ENCODE measurements at regions not wholly inside any gene's neighbourhood (a gene's known extent, or its start where the extent isn't known, plus 50 kb on each side); places are given as distances from the start of the nearest gene placed in this dataset.

GRCh38 chr9:18421391-18421790 is 52.6 kb upstream of the ADAMTSL1 start:
- no peak overlapping the region for H3K4me2 ChIP-seq (ENCODE audit: insufficient read depth, low read length, poor library complexity, severe bottlenecking)
- DNase-seq (ENCODE audit: low spot score), result no peak
- H4K8ac ChIP-seq (ENCODE audit: low read depth, low read length), result no peak overlapping the region
- no peak overlapping the region for H2AFZ ChIP-seq (ENCODE audit: low read length)
- H3K36me3 ChIP-seq (replicated peaks in 1 of 2; ENCODE audit: control insufficient read depth in 2 of 2, insufficient read depth in 2 of 2, low read length in 2 of 2), result no peaks in the 10 kb centered on the region
- no peak overlapping the region for H3K27ac ChIP-seq (replicated peaks; ENCODE audit: low read length)
- no peaks in the 10 kb centered on the region for H3K79me1 ChIP-seq (ENCODE audit: low read depth, low read length)
- H3K4ac ChIP-seq (ENCODE audit: low read length), result no peak overlapping the region
- H4K91ac ChIP-seq (ENCODE audit: low read depth, low read length, poor library complexity), result no peak overlapping the region
- no peak overlapping the region for H3K23ac ChIP-seq (ENCODE audit: low read depth, low read length, poor library complexity)
- no peak overlapping the region for H2BK15ac ChIP-seq (ENCODE audit: low read length)
- H3K9me3 ChIP-seq (replicated peaks in 1 of 2; ENCODE audit: control insufficient read depth in 2 of 2, insufficient read depth in 1 of 2, low read depth in 1 of 2, low read length in 2 of 2), result no peaks in the 10 kb centered on the region
- H2BK5ac ChIP-seq (ENCODE audit: low read length), result no peak overlapping the region
- H3K18ac ChIP-seq (ENCODE audit: low read length), result no peak overlapping the region
- H3K4me3 ChIP-seq (ENCODE audit: low read length in 2 of 2), result no peak overlapping the region
- no CpG with 5 or more reads among the region's 2 CpGs for WGBS, 2 donors (ENCODE audit: extremely low coverage in 2 of 2, insufficient read length in 2 of 2, insufficient replicate concordance in 1 of 2)
- no peak overlapping the region for H2AK5ac ChIP-seq (ENCODE audit: low read depth, low read length)
- no peak overlapping the region for H3K9ac ChIP-seq (ENCODE audit: low read depth, low read length, poor library complexity)
- H3K14ac ChIP-seq (ENCODE audit: low read length), result no peak overlapping the region
- H2BK120ac ChIP-seq (ENCODE audit: low read depth, low read length), result no peak overlapping the region
- H3K27me3 ChIP-seq (ENCODE audit: control insufficient read depth in 3 of 3, insufficient read depth in 3 of 3, low read depth in 1 of 3, low read length in 3 of 3), result peaks cover 0 to 2% (median 0%) of the 10 kb centered on the region in 3 experiments
- H2BK12ac ChIP-seq (ENCODE audit: low read length), result no peak overlapping the region
- H3K4me1 ChIP-seq (ENCODE audit: control insufficient read depth in 2 of 2, insufficient read depth in 1 of 2, low read depth in 1 of 2, low read length in 2 of 2), result peaks cover 0 to 1% of the 10 kb centered on the region in 2 donors

- H3K79me1 ChIP-seq (ENCODE audit: low read depth, low read length), result no peaks in the 10 kb centered on the region
- H2BK12ac ChIP-seq (ENCODE audit: low read length), result no peak overlapping the region
- H2BK120ac ChIP-seq (ENCODE audit: low read depth, low read length), result no peak overlapping the region
- H2AFZ ChIP-seq (ENCODE audit: low read length), result no peak overlapping the region
- no peaks in the 10 kb centered on the region for H3K9me3 ChIP-seq (replicated peaks in 1 of 2; ENCODE audit: control insufficient read depth in 2 of 2, insufficient read depth in 1 of 2, low read depth in 1 of 2, low read length in 2 of 2)
- no peak overlapping the region for H2BK5ac ChIP-seq (ENCODE audit: low read length)
- H4K91ac ChIP-seq (ENCODE audit: low read depth, low read length, poor library complexity), result no peak overlapping the region
- no peak overlapping the region for H3K9ac ChIP-seq (ENCODE audit: low read depth, low read length, poor library complexity)
- no peak overlapping the region for H3K4me2 ChIP-seq (ENCODE audit: insufficient read depth, low read length, poor library complexity, severe bottlenecking)
- DNase-seq (ENCODE audit: low spot score), result no peak
- no peaks in the 10 kb centered on the region for H3K36me3 ChIP-seq (replicated peaks in 1 of 2; ENCODE audit: control insufficient read depth in 2 of 2, insufficient read depth in 2 of 2, low read length in 2 of 2)
- H3K4ac ChIP-seq (ENCODE audit: low read length), result no peak overlapping the region
- WGBS, 2 donors (ENCODE audit: extremely low coverage in 2 of 2, insufficient read length in 2 of 2, insufficient replicate concordance in 1 of 2), result no CpG with 5 or more reads among the region's 8 CpGs
- no peak overlapping the region for H3K18ac ChIP-seq (ENCODE audit: low read length)
- no peak overlapping the region for H3K23ac ChIP-seq (ENCODE audit: low read depth, low read length, poor library complexity)
- no peak overlapping the region for H3K14ac ChIP-seq (ENCODE audit: low read length)
- no peak overlapping the region for H4K8ac ChIP-seq (ENCODE audit: low read depth, low read length)
- H2AK5ac ChIP-seq (ENCODE audit: low read depth, low read length), result no peak overlapping the region
- H3K4me3 ChIP-seq (ENCODE audit: low read length in 2 of 2), result no peak overlapping the region
- H2BK15ac ChIP-seq (ENCODE audit: low read length), result no peak overlapping the region
- H3K27ac ChIP-seq (replicated peaks; ENCODE audit: low read length), result no peak overlapping the region
- H3K4me1 ChIP-seq (ENCODE audit: control insufficient read depth in 2 of 2, insufficient read depth in 1 of 2, low read depth in 1 of 2, low read length in 2 of 2), result peaks cover 0 to 1% of the 10 kb centered on the region in 2 donors
- H3K27me3 ChIP-seq (ENCODE audit: control insufficient read depth in 3 of 3, insufficient read depth in 3 of 3, low read depth in 1 of 3, low read length in 3 of 3), result peaks cover 0 to 2% (median 0%) of the 10 kb centered on the region in 3 experiments
These were observed 51.5 kb upstream of the ADAMTSL1 start for GRCh38 chr9:18422296-18423036.

GRCh38 chr9:18423791-18424531 is 50.0 kb upstream of the ADAMTSL1 start:
- H2BK15ac ChIP-seq (ENCODE audit: low read length), result no peak overlapping the region
- H2BK5ac ChIP-seq (ENCODE audit: low read length), result no peak overlapping the region
- H3K27me3 ChIP-seq (ENCODE audit: control insufficient read depth in 3 of 3, insufficient read depth in 3 of 3, low read depth in 1 of 3, low read length in 3 of 3), result peaks cover 0 to 2% (median 0%) of the 10 kb centered on the region in 3 experiments
- H4K8ac ChIP-seq (ENCODE audit: low read depth, low read length), result no peak overlapping the region
- no peak overlapping the region for H3K18ac ChIP-seq (ENCODE audit: low read length)
- no peak overlapping the region for H2AFZ ChIP-seq (ENCODE audit: low read length)
- no peaks in the 10 kb centered on the region for H3K79me1 ChIP-seq (ENCODE audit: low read depth, low read length)
- no peak overlapping the region for H4K91ac ChIP-seq (ENCODE audit: low read depth, low read length, poor library complexity)
- no peaks in the 10 kb centered on the region for H3K9me3 ChIP-seq (replicated peaks in 1 of 2; ENCODE audit: control insufficient read depth in 2 of 2, insufficient read depth in 1 of 2, low read depth in 1 of 2, low read length in 2 of 2)
- no peak overlapping the region for H2BK120ac ChIP-seq (ENCODE audit: low read depth, low read length)
- H3K14ac ChIP-seq (ENCODE audit: low read length), result no peak overlapping the region
- H3K4me1 ChIP-seq (ENCODE audit: control insufficient read depth in 2 of 2, insufficient read depth in 1 of 2, low read depth in 1 of 2, low read length in 2 of 2), result peaks cover 0 to 3% of the 10 kb centered on the region in 2 donors
- DNase-seq (ENCODE audit: low spot score), result no peak
- no peaks in the 10 kb centered on the region for H3K36me3 ChIP-seq (replicated peaks in 1 of 2; ENCODE audit: control insufficient read depth in 2 of 2, insufficient read depth in 2 of 2, low read length in 2 of 2)
- no peak overlapping the region for H3K4me3 ChIP-seq (ENCODE audit: low read length in 2 of 2)
- H3K4me2 ChIP-seq (ENCODE audit: insufficient read depth, low read length, poor library complexity, severe bottlenecking), result no peak overlapping the region
- H3K9ac ChIP-seq (ENCODE audit: low read depth, low read length, poor library complexity), result no peak overlapping the region
- no peak overlapping the region for H2AK5ac ChIP-seq (ENCODE audit: low read depth, low read length)
- WGBS, 2 donors (ENCODE audit: extremely low coverage in 2 of 2, insufficient read length in 2 of 2, insufficient replicate concordance in 1 of 2), result no CpG with 5 or more reads among the region's 1 CpG
- H3K23ac ChIP-seq (ENCODE audit: low read depth, low read length, poor library complexity), result no peak overlapping the region
- H3K27ac ChIP-seq (replicated peaks; ENCODE audit: low read length), result no peak overlapping the region
- no peak overlapping the region for H3K4ac ChIP-seq (ENCODE audit: low read length)
- no peak overlapping the region for H2BK12ac ChIP-seq (ENCODE audit: low read length)
